D721Med (cell line): ENCODE measurements at regions not wholly inside any gene's neighbourhood (a gene's known extent, or its start where the extent isn't known, plus 50 kb on each side); places are given as distances from the start of the nearest gene placed in this dataset.
"Not testable (repeated sequence)": the region's sequence is repeated elsewhere in the genome, so short reads cannot be mapped to it uniquely, and the experiment has no call there.

ENCODE experiments used
- DNase-seq: peaks from one replicate; pipeline ENCODE4 v3.0.0; 2011; ENCODE audit warnings: low spot score; ENCODE audit not compliant: insufficient read length
- FAIRE-seq: peaks from 2 replicates; lab custom pipeline; 2011; peaks lifted over from hg19 to GRCh38; lab: Jason Lieb, UNC
- TF ChIP-seq, protein P1 (sequence below): IDR thresholded peaks from 2 replicates; pipeline ENCODE4 v1.5.1; 2012; ENCODE audit warnings: mild to moderate bottlenecking, control low read depth; ENCODE audit not compliant: insufficient read depth; ENCODE audit errors: missing control alignments

DNA sequence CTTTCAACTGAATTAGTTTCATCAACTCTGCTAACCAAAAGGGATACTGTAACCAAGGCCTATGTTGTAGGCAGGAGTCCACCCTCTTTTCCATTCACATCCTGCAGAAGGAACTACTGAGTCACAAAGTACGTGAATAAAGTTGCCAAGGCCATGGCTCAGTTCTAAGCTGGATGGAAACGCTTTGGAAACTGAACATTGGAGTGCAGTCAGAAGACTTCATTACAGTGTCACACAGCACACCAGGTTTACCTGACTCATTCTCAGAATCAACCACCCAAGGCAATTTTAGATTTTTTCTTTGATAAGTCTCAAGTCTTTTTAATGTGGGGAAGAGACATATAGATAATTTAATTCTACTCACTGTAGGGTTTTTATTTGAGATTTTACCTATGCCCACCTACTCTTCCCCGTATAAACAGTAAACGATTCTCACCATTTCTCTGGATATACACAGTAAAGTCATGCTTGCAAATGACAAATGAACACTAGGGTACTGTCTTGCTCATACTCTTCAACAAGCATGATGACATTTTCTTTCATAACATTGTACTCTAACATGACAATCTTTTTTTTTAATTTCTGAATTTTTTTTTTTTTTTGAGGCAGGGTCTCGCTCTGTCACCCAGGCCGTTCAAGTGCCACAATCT, 58.9 kb upstream of the RBM47 start:
- no peak for FAIRE-seq
- TF ChIP-seq, protein P1, sequence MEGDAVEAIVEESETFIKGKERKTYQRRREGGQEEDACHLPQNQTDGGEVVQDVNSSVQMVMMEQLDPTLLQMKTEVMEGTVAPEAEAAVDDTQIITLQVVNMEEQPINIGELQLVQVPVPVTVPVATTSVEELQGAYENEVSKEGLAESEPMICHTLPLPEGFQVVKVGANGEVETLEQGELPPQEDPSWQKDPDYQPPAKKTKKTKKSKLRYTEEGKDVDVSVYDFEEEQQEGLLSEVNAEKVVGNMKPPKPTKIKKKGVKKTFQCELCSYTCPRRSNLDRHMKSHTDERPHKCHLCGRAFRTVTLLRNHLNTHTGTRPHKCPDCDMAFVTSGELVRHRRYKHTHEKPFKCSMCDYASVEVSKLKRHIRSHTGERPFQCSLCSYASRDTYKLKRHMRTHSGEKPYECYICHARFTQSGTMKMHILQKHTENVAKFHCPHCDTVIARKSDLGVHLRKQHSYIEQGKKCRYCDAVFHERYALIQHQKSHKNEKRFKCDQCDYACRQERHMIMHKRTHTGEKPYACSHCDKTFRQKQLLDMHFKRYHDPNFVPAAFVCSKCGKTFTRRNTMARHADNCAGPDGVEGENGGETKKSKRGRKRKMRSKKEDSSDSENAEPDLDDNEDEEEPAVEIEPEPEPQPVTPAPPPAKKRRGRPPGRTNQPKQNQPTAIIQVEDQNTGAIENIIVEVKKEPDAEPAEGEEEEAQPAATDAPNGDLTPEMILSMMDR: no peak
- no peak for DNase-seq

DNA sequence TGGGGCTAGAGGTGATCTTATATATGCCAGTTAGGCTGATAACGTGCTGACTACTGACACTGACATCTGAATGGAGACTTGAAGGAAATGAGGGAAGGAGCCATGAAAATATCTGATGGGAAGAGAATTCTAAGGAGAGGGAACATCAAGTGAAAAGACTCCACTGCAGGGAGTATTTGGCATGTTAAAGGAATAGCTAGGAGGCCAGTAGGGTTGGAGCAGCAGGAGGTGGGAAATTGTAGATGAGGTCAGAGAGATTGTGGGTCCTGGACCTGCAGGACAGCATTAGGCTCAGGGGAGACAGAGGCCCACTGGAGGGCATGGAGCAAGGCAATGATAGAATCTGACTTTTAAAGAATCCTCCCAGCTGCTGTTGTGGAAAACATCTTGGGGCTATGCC, 55.8 kb upstream of the NSUN7 start:
- DNase-seq (no peak), FAIRE-seq (peak; percentile 29)
- TF ChIP-seq, protein P1: no peak

DNA sequence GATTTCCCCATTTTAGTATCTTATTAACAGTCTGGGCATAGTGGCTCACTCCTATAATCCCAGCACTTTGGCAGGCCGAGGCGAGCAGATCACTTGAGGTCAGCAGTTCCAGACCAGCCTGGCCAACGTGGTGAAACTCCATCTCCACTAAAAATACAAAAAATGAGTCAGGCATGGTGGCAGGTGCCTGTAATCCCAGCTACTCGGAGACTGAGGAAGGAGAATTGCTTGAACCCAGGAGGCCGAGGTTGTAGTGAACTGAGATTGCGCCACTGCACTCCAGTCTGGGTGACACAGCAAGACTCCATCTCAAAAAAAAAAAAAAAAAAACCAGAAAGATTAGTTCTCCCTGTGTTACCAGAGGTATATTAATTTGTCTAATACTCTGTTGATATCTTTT, 52.3 kb upstream of the NSUN7 start:
- not testable (repeated sequence) for FAIRE-seq, DNase-seq

DNA sequence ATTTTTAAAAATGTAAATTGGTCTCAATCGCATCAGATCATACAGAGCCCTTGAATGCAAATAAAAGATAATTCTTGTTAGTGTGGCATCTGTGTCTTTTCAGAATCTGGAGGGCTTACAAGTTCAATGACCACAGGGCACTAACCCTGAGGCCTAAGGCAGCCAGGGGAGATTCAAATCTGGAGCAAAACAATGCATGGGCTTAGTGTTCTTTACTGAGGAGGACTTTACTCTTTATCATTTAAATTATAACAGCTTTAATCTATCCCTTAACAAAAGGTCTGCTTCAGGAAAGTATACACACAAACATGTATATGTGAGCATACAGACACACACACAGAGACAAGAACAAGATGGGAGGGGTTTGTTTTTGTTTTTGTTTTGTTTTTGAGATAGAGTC, 51.0 kb upstream of the NSUN7 start:
- FAIRE-seq (no peak), DNase-seq (no peak)
- TF ChIP-seq, protein P1: no peak

DNA sequence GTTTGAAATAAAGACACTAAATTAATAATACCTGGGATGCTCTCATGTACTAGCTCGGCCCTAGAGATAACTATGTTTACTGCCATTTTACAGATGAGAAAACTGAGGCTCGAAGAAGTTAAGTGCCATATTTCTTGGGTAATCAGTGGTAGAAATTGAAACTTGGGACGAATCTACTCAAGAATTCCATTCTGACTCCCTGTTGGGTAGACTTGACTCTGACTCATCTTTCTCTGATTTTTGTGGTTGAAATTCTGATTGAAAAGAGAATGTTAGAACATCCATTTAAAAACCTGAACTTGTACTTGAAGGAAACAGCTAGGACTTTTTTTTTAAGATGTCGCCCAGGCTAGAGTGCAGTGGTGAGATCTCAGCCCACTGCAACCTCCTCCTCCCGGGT, 50.1 kb upstream of the NSUN7 start:
- FAIRE-seq (no peak), DNase-seq (no peak)
- TF ChIP-seq, protein P1: no peak
